Neuronal stem cell (in vitro differentiated cells): ENCODE measurements at regions not wholly inside any gene's neighbourhood (a gene's known extent, or its start where the extent isn't known, plus 50 kb on each side); places are given as distances from the start of the nearest gene placed in this dataset.

Source experiments
- DNase-seq: peaks from one replicate; pipeline ENCODE4 v3.0.0-alpha.2; 2013; ENCODE audit warnings: low spot score
- H2AFZ ChIP-seq: one replicate; pipeline ENCODE4 v1.6.1; 2013; ENCODE audit warnings: mild to moderate bottlenecking, low read length, inconsistent platforms
- H2AK5ac ChIP-seq: 2 replicates; pipeline ENCODE4 v1.6.1; 2013; ENCODE audit warnings: low read depth, mild to moderate bottlenecking, inconsistent platforms, low read length, moderate library complexity, mixed read lengths
- H2BK120ac ChIP-seq: 2 replicates; pipeline ENCODE4 v1.6.1; 2013; ENCODE audit warnings: low read depth, mild to moderate bottlenecking, inconsistent platforms, low read length, moderate library complexity, mixed read lengths
- H2BK12ac ChIP-seq: one replicate; pipeline ENCODE4 v1.6.1; 2013; ENCODE audit warnings: low read length, inconsistent platforms
- H2BK15ac ChIP-seq: 2 replicates; pipeline ENCODE4 v1.6.1; 2013; ENCODE audit warnings: mild to moderate bottlenecking, low read length, inconsistent platforms, mixed read lengths
- H2BK5ac ChIP-seq: one replicate; pipeline ENCODE4 v1.6.1; 2013; ENCODE audit warnings: inconsistent platforms, mild to moderate bottlenecking, low read length, moderate library complexity
- H3K14ac ChIP-seq: one replicate; pipeline ENCODE4 v1.6.1; 2013; ENCODE audit warnings: low read length, inconsistent platforms
- H3K18ac ChIP-seq: 2 replicates; pipeline ENCODE4 v1.6.1; 2013; ENCODE audit warnings: low read length, inconsistent platforms
- H3K23ac ChIP-seq: 2 replicates; pipeline ENCODE4 v1.6.1; 2013; ENCODE audit warnings: low read depth, mild to moderate bottlenecking, mixed read lengths, low read length, inconsistent platforms; ENCODE audit not compliant: poor library complexity
- H3K27ac ChIP-seq: replicated peaks from 3 replicates; pipeline ENCODE4 v1.5.1; 2013; ENCODE audit warnings: low read length, inconsistent platforms
- H3K27me3 ChIP-seq, 3 experiments: 2 replicates each; pipeline ENCODE4 v1.6.1; 2013; ENCODE audit warnings: low read length in 3 of 3, mild to moderate bottlenecking in 2 of 3, inconsistent platforms in 1 of 3, low read depth in 1 of 3, mixed read lengths in 1 of 3, moderate library complexity in 1 of 3; ENCODE audit not compliant: control insufficient read depth in 3 of 3, insufficient read depth in 3 of 3
- H3K36me3 ChIP-seq, 2 donors: replicated peaks in 1 of 2; 2 replicates each; pipeline ENCODE4 v1.6.1; 2013; ENCODE audit warnings: low read length in 2 of 2; ENCODE audit not compliant: control insufficient read depth in 2 of 2, insufficient read depth in 2 of 2
- H3K4ac ChIP-seq: 2 replicates; pipeline ENCODE4 v1.6.1; 2013; ENCODE audit warnings: inconsistent platforms, mild to moderate bottlenecking, low read length, moderate library complexity
- H3K4me1 ChIP-seq, 2 donors: 1 replicate in 1 of 2; 2 replicates in 1 of 2; pipeline ENCODE4 v1.6.1; 2013; ENCODE audit warnings: low read length in 2 of 2, low read depth in 1 of 2; ENCODE audit not compliant: control insufficient read depth in 2 of 2, insufficient read depth in 1 of 2
- H3K4me2 ChIP-seq: one replicate; pipeline ENCODE4 v1.6.1; 2013; ENCODE audit warnings: mild to moderate bottlenecking, low read length, inconsistent platforms; ENCODE audit not compliant: insufficient read depth, poor library complexity, severe bottlenecking
- H3K4me3 ChIP-seq, 2 donors: 2 replicates each; pipeline ENCODE4 v1.5.1; 2013; ENCODE audit warnings: low read length in 2 of 2, mild to moderate bottlenecking in 2 of 2, inconsistent platforms in 1 of 2, moderate library complexity in 1 of 2
- H3K79me1 ChIP-seq: one replicate; pipeline ENCODE4 v1.6.1; 2013; ENCODE audit warnings: low read depth, mild to moderate bottlenecking, inconsistent platforms, low read length, moderate library complexity
- H3K9ac ChIP-seq: one replicate; pipeline ENCODE4 v1.6.1; 2013; ENCODE audit warnings: mild to moderate bottlenecking, low read depth, low read length, inconsistent platforms; ENCODE audit not compliant: poor library complexity
- H3K9me3 ChIP-seq, 2 donors: replicated peaks in 1 of 2; 2 replicates each; pipeline versions ENCODE3 to v1.6.1; 2013; ENCODE audit warnings: low read length in 2 of 2, mild to moderate bottlenecking in 2 of 2, inconsistent platforms in 1 of 2, low read depth in 1 of 2, mixed read lengths in 1 of 2, moderate library complexity in 1 of 2; ENCODE audit not compliant: control insufficient read depth in 2 of 2, insufficient read depth in 1 of 2
- H4K8ac ChIP-seq: one replicate; pipeline ENCODE4 v1.6.1; 2013; ENCODE audit warnings: low read depth, mild to moderate bottlenecking, inconsistent platforms, low read length, moderate library complexity
- H4K91ac ChIP-seq: one replicate; pipeline ENCODE4 v1.6.1; 2013; ENCODE audit warnings: low read length, low read depth, mild to moderate bottlenecking, inconsistent platforms; ENCODE audit not compliant: poor library complexity
- WGBS, 2 donors: extraction: QIAGEN DNeasy Blood & Tissue Kit; methylation state at CpG; one replicate each; pipeline ENCODE4 v1.1.7; 2013; ENCODE audit warnings: missing lambda C conversion rate in 2 of 2, mixed read lengths in 1 of 2; ENCODE audit not compliant: insufficient read length in 2 of 2, insufficient replicate concordance in 1 of 2; ENCODE audit errors: extremely low coverage in 2 of 2; 5-methylcytosine and 5-hydroxymethylcytosine counted together

DNA sequence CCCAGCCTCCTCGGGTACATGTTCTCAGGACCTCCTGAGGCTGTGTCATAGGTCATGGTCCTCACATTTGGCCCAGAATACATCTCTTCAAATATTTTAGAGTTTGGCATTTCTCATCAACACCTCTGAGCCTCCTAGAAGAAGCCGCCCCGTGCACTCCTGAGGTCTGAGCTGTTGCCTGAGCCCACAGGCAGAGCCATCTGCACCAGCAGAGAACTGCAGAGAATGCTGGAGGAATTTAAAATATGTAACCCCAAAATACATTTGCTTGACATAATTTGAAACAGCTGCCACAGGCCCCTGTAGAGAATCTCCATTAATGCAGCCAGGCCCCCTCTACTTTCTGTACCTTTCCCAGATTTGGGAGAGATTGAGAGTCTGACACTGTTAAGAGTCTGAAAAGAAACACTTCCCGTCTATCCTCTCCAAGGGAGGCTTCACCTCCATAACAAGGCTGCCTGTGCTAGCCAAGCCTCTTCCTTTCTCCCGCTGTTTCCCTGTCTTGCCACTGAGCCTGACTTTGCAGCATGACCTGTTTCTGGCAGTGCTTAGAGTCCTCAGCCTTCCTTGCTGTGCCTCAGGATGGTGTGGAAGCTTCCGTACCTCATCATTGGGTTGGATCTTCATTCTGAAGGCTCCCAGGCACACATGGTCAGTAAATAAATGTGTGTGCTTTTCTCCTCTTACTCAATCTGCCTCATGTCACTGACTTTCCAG is 95.4 kb upstream of the SFSWAP start:
- Histone ChIP-seq H2BK5ac (no peak overlapping the region), H3K14ac (no peak overlapping the region), H3K79me1 (no peaks in the 10 kb centered on the region), H2BK120ac (no peak overlapping the region), H3K36me3 (no peaks in the 10 kb centered on the region), H2BK15ac (no peak overlapping the region), H3K27ac (no peak overlapping the region), H3K18ac (no peak overlapping the region), H3K4me1 (peaks cover 1 to 13% of the 10 kb centered on the region in 2 donors), H3K27me3 (no peaks in the 10 kb centered on the region), H4K91ac (no peak overlapping the region), H2BK12ac (no peak overlapping the region), H2AK5ac (no peak overlapping the region), H4K8ac (no peak overlapping the region), H3K9ac (no peak overlapping the region), H3K9me3 (no peaks in the 10 kb centered on the region), H2AFZ (peak overlapping the region; percentile 40), H3K23ac (no peak overlapping the region), H3K4ac (no peak overlapping the region), H3K4me3 (no peak overlapping the region), H3K4me2 (no peak overlapping the region)
- WGBS, 2 donors, result no CpG with 5 or more reads among the region's 6 CpGs
- no peak for DNase-seq

GRCh38 chr12:131616043-131616700 is 94.7 kb upstream of the SFSWAP start:
- Histone ChIP-seq H3K4me2 (no peak overlapping the region), H2AFZ (no peak overlapping the region), H4K8ac (no peak overlapping the region), H3K79me1 (no peaks in the 10 kb centered on the region), H3K36me3 (no peaks in the 10 kb centered on the region), H3K14ac (no peak overlapping the region), H2AK5ac (no peak overlapping the region), H3K9ac (no peak overlapping the region), H3K4me1 (peaks cover 2 to 20% of the 10 kb centered on the region in 2 donors), H3K27ac (no peak overlapping the region), H2BK15ac (no peak overlapping the region), H2BK5ac (no peak overlapping the region), H2BK12ac (no peak overlapping the region), H3K23ac (no peak overlapping the region), H3K4ac (no peak overlapping the region), H3K27me3 (no peaks in the 10 kb centered on the region), H2BK120ac (no peak overlapping the region), H3K4me3 (no peak overlapping the region), H3K18ac (no peak overlapping the region), H3K9me3 (no peaks in the 10 kb centered on the region), H4K91ac (no peak overlapping the region)
- no peak for DNase-seq
- WGBS, 2 donors, result no CpG with 5 or more reads among the region's 19 CpGs

DNA sequence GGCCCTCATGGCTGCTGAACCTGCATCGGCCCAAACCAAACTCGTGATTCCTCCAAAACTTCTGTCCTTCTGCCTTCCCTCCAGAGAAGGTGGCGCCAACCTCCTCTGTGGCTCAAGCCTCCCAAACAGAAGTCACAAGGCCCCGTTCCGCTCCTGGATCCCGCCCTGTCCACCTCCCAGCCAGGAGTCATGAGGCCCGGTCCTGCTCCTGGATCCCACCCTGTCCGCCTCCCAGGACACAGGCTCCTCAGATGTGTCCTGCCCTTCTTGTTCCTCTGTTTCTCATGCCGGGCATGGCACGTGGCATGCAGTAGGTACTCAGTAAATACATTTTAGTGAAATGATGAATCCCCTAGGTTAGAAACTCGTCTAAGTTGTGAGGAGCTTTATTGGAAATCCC is 94.2 kb upstream of the SFSWAP start:
- Histone ChIP-seq H2AK5ac (no peak overlapping the region), H2BK12ac (no peak overlapping the region)
- DNase-seq, result no peak

GRCh38 chr12:131617179-131617578 is 93.7 kb upstream of the SFSWAP start:
- Histone ChIP-seq H2BK15ac (no peak overlapping the region), H3K36me3 (peaks cover 0 to 2% of the 10 kb centered on the region in 2 donors), H2AFZ (no peak overlapping the region), H3K9me3 (peaks cover 0 to 2% of the 10 kb centered on the region in 2 donors), H2BK5ac (peak overlapping the region; percentile 58), H3K4me3 (no peak overlapping the region), H3K23ac (no peak overlapping the region), H3K27me3 (no peaks in the 10 kb centered on the region), H3K9ac (no peak overlapping the region), H4K8ac (no peak overlapping the region), H2BK120ac (no peak overlapping the region), H3K4me1 (peaks cover 11 to 30% of the 10 kb centered on the region in 2 donors), H4K91ac (no peak overlapping the region), H3K27ac (no peak overlapping the region), H3K79me1 (no peaks in the 10 kb centered on the region), H2AK5ac (no peak overlapping the region), H3K4me2 (no peak overlapping the region), H3K4ac (no peak overlapping the region), H3K14ac (no peak overlapping the region), H3K18ac (no peak overlapping the region), H2BK12ac (no peak overlapping the region)
- WGBS, 2 donors, result no CpG with 5 or more reads among the region's 15 CpGs
- no peak for DNase-seq

More for the DNA sequence above, 94.2 kb upstream of the SFSWAP start:
- Histone ChIP-seq H2BK120ac (no peak overlapping the region), H3K9ac (no peak overlapping the region), H2BK15ac (no peak overlapping the region), H4K91ac (no peak overlapping the region), H3K23ac (no peak overlapping the region), H3K4me2 (no peak overlapping the region), H3K27me3 (no peaks in the 10 kb centered on the region), H4K8ac (no peak overlapping the region), H3K36me3 (peaks cover 0 to 2% of the 10 kb centered on the region in 2 donors), H2BK5ac (no peak overlapping the region), H2AFZ (no peak overlapping the region), H3K4me3 (no peak overlapping the region), H3K4me1 (peaks cover 7 to 26% of the 10 kb centered on the region in 2 donors), H3K27ac (no peak overlapping the region), H3K4ac (no peak overlapping the region), H3K9me3 (peaks cover 0 to 2% of the 10 kb centered on the region in 2 donors), H3K79me1 (no peaks in the 10 kb centered on the region), H3K14ac (no peak overlapping the region), H3K18ac (no peak overlapping the region)
- WGBS, 2 donors, result no CpG with 5 or more reads among the region's 11 CpGs
